Epidermal melanocyte (primary cell): ENCODE measurements at regions not wholly inside any gene's neighbourhood (a gene's known extent, or its start where the extent isn't known, plus 50 kb on each side); places are given as distances from the start of the nearest gene placed in this dataset.

ENCODE experiments used
- DNase-seq: peaks from one replicate; pipeline ENCODE4 v3.0.0; 2011; ENCODE audit warnings: low spot score; ENCODE audit not compliant: insufficient read length

GRCh38 chr15:69626095-69627066, 173.8 kb downstream of the RPLP1 start:
- no peak for DNase-seq

- no peak for DNase-seq
Measured at GRCh38 chr15:69627548-69628158, 175.0 kb downstream of the RPLP1 start.

GRCh38 chr15:69628256-69629093, 175.9 kb downstream of the RPLP1 start:
- DNase-seq, result no peak

GRCh38 chr15:69629631-69630161, 177.1 kb downstream of the RPLP1 start:
- DNase-seq, result no peak

- no peak for DNase-seq
Measured at GRCh38 chr15:69631005-69631404, 178.4 kb downstream of the RPLP1 start.

GRCh38 chr15:69631978-69632377, 179.4 kb downstream of the RPLP1 start:
- no peak for DNase-seq

- no peak for DNase-seq
Measured at GRCh38 chr15:69634860-69635259, 182.2 kb downstream of the RPLP1 start.

GRCh38 chr15:69636169-69636915, 183.7 kb downstream of the RPLP1 start:
- DNase-seq, result no peak

GRCh38 chr15:69637818-69638217, 185.2 kb downstream of the RPLP1 start:
- DNase-seq, result no peak

GRCh38 chr15:69643476-69643875, 190.9 kb downstream of the RPLP1 start:
- no peak for DNase-seq

- no peak for DNase-seq
Measured at GRCh38 chr15:69643971-69644370, 191.4 kb downstream of the RPLP1 start.

- DNase-seq, result no peak
Measured at GRCh38 chr15:69644876-69645275, 192.3 kb downstream of the RPLP1 start.

GRCh38 chr15:69647142-69647513, 194.5 kb downstream of the RPLP1 start:
- DNase-seq, result no peak

- no peak for DNase-seq
Measured at GRCh38 chr15:69648212-69648611, 195.6 kb downstream of the RPLP1 start.

- DNase-seq, result no peak
Measured at GRCh38 chr15:69648775-69649735, 196.4 kb downstream of the RPLP1 start.

- no peak for DNase-seq
Measured at GRCh38 chr15:69652293-69652692, 199.7 kb downstream of the RPLP1 start.

GRCh38 chr15:69652751-69653305, 200.2 kb downstream of the RPLP1 start:
- no peak for DNase-seq

- no peak for DNase-seq
Measured at GRCh38 chr15:69653306-69653705, 200.7 kb downstream of the RPLP1 start.

GRCh38 chr15:69653846-69654245, 201.2 kb downstream of the RPLP1 start:
- no peak for DNase-seq
